Neural crest cell (in vitro differentiated cells): ENCODE measurements at regions not wholly inside any gene's neighbourhood (a gene's known extent, or its start where the extent isn't known, plus 50 kb on each side); places are given as distances from the start of the nearest gene placed in this dataset.

Source experiments
- DNase-seq: peaks from one replicate; pipeline ENCODE4 v3.0.0; 2021; ENCODE audit warnings: low read depth, mixed read lengths, low spot score
- H3K27ac Mint-ChIP-seq: one replicate; pipeline ENCODE4 v1.8.0; 2021; ENCODE audit warnings: mild to moderate bottlenecking, mixed read lengths; ENCODE audit not compliant: unreplicated experiment
- H3K27me3 Mint-ChIP-seq: 2 replicates; pipeline ENCODE4 v1.8.0; 2021; ENCODE audit warnings: low read depth, mild to moderate bottlenecking, mixed read lengths
- H3K36me3 Mint-ChIP-seq: 2 replicates; pipeline ENCODE4 v1.8.0; 2021; ENCODE audit warnings: low read depth, mild to moderate bottlenecking, mixed read lengths
- H3K4me1 Mint-ChIP-seq: 2 replicates; pipeline ENCODE4 v1.8.0; 2021; ENCODE audit warnings: mixed read lengths
- H3K4me3 Mint-ChIP-seq: one replicate; pipeline ENCODE4 v1.8.0; 2021; ENCODE audit warnings: mild to moderate bottlenecking, mixed read lengths
- H3K9me3 Mint-ChIP-seq: 2 replicates; pipeline ENCODE4 v1.8.0; 2021; ENCODE audit warnings: mixed read lengths
- CTCF ChIP-seq: fragments of 200-600 bp; sonication (generic); conservative IDR thresholded peaks from 2 replicates; pipeline ENCODE4 v1.5.0; 2021; ENCODE audit warnings: antibody characterized with exemption, mild to moderate bottlenecking

- H3K27ac Mint-ChIP-seq = no peak overlapping the region
- H3K9me3 Mint-ChIP-seq = peaks cover 2% of the 10 kb centered on the region
- no peak overlapping the region for H3K4me3 Mint-ChIP-seq
- no peak for TF ChIP-seq CTCF
- H3K4me1 Mint-ChIP-seq = peaks cover 5% of the 10 kb centered on the region
- H3K27me3 Mint-ChIP-seq = no peaks in the 10 kb centered on the region
- DNase-seq = no peak
- no peaks in the 10 kb centered on the region for H3K36me3 Mint-ChIP-seq
Measured at GRCh38 chr5:20611620-20612019, 623.6 kb upstream of the CDH18 start.

DNA sequence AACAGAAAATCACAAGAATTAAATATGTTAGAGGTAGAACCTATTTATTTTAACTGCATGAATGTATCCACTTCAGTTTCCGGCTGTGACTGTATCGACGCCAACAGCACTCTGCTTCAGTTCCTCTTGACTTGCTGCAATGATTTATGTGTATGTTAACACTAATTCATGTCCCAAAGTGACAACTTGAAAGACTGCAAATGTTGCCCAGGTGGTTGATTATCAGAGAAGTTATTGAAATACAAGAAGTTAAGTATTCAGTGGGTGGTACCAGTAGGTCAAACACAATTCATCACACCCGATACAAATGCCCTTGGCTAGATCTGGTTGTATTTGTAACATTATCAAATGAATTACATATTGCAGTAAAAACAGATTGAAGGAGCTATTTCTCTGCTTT lies 622.7 kb upstream of the CDH18 start:
- Mint-ChIP-seq H3K27me3 (no peaks in the 10 kb centered on the region), H3K4me3 (no peak overlapping the region), H3K36me3 (no peaks in the 10 kb centered on the region), H3K4me1 (peaks cover 5% of the 10 kb centered on the region), H3K27ac (no peak overlapping the region), H3K9me3 (no peaks in the 10 kb centered on the region)
- no peak for TF ChIP-seq CTCF
- no peak for DNase-seq

DNA sequence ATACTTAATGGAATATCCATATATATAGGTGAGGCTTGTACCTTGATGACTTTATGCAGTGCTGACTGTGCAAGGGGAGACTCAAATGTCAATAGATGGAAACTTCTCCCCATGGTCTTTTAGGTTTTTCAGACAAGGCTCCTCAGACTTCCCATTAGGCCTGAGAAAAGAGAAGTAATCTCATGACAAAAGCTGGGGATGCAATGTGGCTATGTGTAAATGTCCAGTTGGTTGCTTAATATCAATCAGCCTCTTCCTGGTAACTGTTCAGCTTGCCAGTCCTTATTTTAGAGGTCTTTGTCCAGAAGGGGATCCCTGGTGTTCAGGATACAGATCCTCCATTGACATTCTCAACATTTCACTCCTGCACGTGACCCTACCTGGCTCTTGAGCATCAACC lies 621.1 kb upstream of the CDH18 start:
- no peak for DNase-seq
- H3K4me1 Mint-ChIP-seq = peaks cover 5% of the 10 kb centered on the region
- TF ChIP-seq CTCF = no peak
- no peaks in the 10 kb centered on the region for H3K36me3 Mint-ChIP-seq
- no peak overlapping the region for H3K4me3 Mint-ChIP-seq
- no peaks in the 10 kb centered on the region for H3K27me3 Mint-ChIP-seq
- H3K9me3 Mint-ChIP-seq = no peaks in the 10 kb centered on the region
- no peak overlapping the region for H3K27ac Mint-ChIP-seq

DNA sequence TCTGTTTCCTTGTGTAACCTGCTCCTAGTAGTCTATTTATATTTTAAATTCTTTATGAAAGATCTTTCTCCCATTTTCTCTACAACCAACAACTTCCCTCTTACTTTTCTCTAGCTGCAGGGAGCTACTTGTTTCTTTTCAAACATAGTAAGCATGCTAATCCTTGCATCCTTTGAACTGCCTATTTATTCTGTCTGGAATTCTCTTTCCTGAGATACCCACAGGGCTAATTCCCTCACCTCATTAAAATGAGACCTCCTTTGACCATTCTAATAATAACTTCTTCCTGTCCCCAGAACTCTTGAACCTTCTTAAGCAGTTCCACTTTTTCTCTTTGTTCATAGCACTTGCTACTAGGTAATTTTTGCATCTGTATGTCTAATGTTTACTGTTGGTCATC lies 620.6 kb upstream of the CDH18 start:
- TF ChIP-seq CTCF = no peak
- H3K9me3 Mint-ChIP-seq = no peaks in the 10 kb centered on the region
- H3K27ac Mint-ChIP-seq = no peak overlapping the region
- no peaks in the 10 kb centered on the region for H3K36me3 Mint-ChIP-seq
- peaks cover 5% of the 10 kb centered on the region for H3K4me1 Mint-ChIP-seq
- no peak for DNase-seq
- no peak overlapping the region for H3K4me3 Mint-ChIP-seq
- no peaks in the 10 kb centered on the region for H3K27me3 Mint-ChIP-seq

- Mint-ChIP-seq H3K4me3 (no peak overlapping the region), H3K36me3 (peaks cover 3% of the 10 kb centered on the region), H3K27ac (no peak overlapping the region), H3K9me3 (peaks cover 3% of the 10 kb centered on the region), H3K4me1 (peaks cover 5% of the 10 kb centered on the region), H3K27me3 (no peaks in the 10 kb centered on the region)
- no peak for TF ChIP-seq CTCF
- no peak for DNase-seq
Measured at GRCh38 chr5:20605732-20606525, 617.9 kb upstream of the CDH18 start.
